ENCODE measurements at regions not wholly inside any gene's neighbourhood (a gene's known extent, or its start where the extent isn't known, plus 50 kb on each side); places are given as distances from the start of the nearest gene placed in this dataset.

- TF ChIP-seq EZH2 (IDR thresholded peaks at IDR 0.05; ENCODE audit: low read length, missing control alignments), result no peak
- TF ChIP-seq, protein P1, sequence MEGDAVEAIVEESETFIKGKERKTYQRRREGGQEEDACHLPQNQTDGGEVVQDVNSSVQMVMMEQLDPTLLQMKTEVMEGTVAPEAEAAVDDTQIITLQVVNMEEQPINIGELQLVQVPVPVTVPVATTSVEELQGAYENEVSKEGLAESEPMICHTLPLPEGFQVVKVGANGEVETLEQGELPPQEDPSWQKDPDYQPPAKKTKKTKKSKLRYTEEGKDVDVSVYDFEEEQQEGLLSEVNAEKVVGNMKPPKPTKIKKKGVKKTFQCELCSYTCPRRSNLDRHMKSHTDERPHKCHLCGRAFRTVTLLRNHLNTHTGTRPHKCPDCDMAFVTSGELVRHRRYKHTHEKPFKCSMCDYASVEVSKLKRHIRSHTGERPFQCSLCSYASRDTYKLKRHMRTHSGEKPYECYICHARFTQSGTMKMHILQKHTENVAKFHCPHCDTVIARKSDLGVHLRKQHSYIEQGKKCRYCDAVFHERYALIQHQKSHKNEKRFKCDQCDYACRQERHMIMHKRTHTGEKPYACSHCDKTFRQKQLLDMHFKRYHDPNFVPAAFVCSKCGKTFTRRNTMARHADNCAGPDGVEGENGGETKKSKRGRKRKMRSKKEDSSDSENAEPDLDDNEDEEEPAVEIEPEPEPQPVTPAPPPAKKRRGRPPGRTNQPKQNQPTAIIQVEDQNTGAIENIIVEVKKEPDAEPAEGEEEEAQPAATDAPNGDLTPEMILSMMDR (conservative IDR thresholded peaks at IDR 0.05 in 1 of 2, IDR thresholded peaks at IDR 0.05 in 1 of 2; ENCODE audit: low read depth in 1 of 2, low read length in 2 of 2), result no peak
- H3K4me1 ChIP-seq (ENCODE audit: control insufficient read depth, extremely low read depth, insufficient read depth, low read length), result no peaks in the 10 kb centered on the region
- H3K79me2 ChIP-seq (ENCODE audit: control insufficient read depth, insufficient read depth, low read length), result no peaks in the 10 kb centered on the region
- no peaks in the 10 kb centered on the region for H4K20me1 ChIP-seq (ENCODE audit: control insufficient read depth, extremely low read depth, insufficient read depth, low read length)
- no peak overlapping the region for H3K27ac ChIP-seq (ENCODE audit: insufficient read depth, low read length)
- H3K36me3 ChIP-seq (ENCODE audit: control insufficient read depth, insufficient read depth, low read length), result no peaks in the 10 kb centered on the region
- no peak overlapping the region for H3K9ac ChIP-seq (ENCODE audit: insufficient read depth, low read length)
- H3K27me3 ChIP-seq (ENCODE audit: control insufficient read depth, insufficient read depth, low read length), result no peaks in the 10 kb centered on the region
- DNase-seq (ENCODE audit: low read depth in 2 of 2), result no peak
- no peak overlapping the region for H2AFZ ChIP-seq (ENCODE audit: low read length)
- H3K4me3 ChIP-seq (replicated peaks in 1 of 4; ENCODE audit: control extremely low read depth in 1 of 4, insufficient read depth in 1 of 4, low read depth in 3 of 4, low read length in 4 of 4), result no peak overlapping the region
- H3K4me2 ChIP-seq (ENCODE audit: extremely low read depth, insufficient read depth, low read length), result no peak overlapping the region
- H3K9me3 ChIP-seq (ENCODE audit: control insufficient read depth, insufficient read depth, low read depth, low read length), result no peaks in the 10 kb centered on the region
These were observed 120.4 kb downstream of the TDRD15 start for GRCh38 chr2:21244161-21244560.

DNA sequence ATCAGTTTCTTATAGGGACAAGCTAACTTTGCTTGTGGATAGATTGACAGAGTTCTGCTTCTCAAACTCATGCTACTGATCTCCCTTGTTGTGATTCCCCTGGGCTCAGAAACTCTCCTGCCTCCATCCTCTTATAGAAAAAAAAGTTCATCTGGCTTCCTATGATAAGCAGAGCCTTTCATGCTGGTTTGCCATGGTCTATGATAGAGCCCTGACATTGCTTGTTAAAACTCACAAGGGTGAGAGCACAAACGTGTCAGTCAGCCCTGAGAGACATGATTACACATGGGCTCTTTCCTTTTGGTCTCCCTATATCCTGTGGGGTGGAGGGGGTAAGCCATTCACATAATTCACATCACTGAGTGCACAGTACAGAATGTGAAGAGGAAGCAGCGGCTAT lies 121.8 kb downstream of the TDRD15 start:
- Histone ChIP-seq H3K36me3 (ENCODE audit: control insufficient read depth, insufficient read depth, low read length) (no peaks in the 10 kb centered on the region), H4K20me1 (ENCODE audit: control insufficient read depth, extremely low read depth, insufficient read depth, low read length) (no peaks in the 10 kb centered on the region), H3K9me3 (ENCODE audit: control insufficient read depth, insufficient read depth, low read depth, low read length) (no peaks in the 10 kb centered on the region), H3K27me3 (ENCODE audit: control insufficient read depth, insufficient read depth, low read length) (no peaks in the 10 kb centered on the region), H2AFZ (ENCODE audit: low read length) (no peak overlapping the region), H3K4me1 (ENCODE audit: control insufficient read depth, extremely low read depth, insufficient read depth, low read length) (no peaks in the 10 kb centered on the region), H3K4me2 (ENCODE audit: extremely low read depth, insufficient read depth, low read length) (no peak overlapping the region), H3K9ac (ENCODE audit: insufficient read depth, low read length) (no peak overlapping the region), H3K79me2 (ENCODE audit: control insufficient read depth, insufficient read depth, low read length) (no peaks in the 10 kb centered on the region), H3K4me3 (replicated peaks in 1 of 4; ENCODE audit: control extremely low read depth in 1 of 4, insufficient read depth in 1 of 4, low read depth in 3 of 4, low read length in 4 of 4) (no peak overlapping the region), H3K27ac (ENCODE audit: insufficient read depth, low read length) (no peak overlapping the region)
- TF ChIP-seq, protein P1 (conservative IDR thresholded peaks at IDR 0.05 in 1 of 2, IDR thresholded peaks at IDR 0.05 in 1 of 2; ENCODE audit: low read depth in 1 of 2, low read length in 2 of 2), result no peak
- no peak for TF ChIP-seq EZH2 (IDR thresholded peaks at IDR 0.05; ENCODE audit: low read length, missing control alignments)
- DNase-seq (ENCODE audit: low read depth in 2 of 2), result no peak

- H3K79me2 ChIP-seq (ENCODE audit: control insufficient read depth, insufficient read depth, low read length), result no peaks in the 10 kb centered on the region
- no peaks in the 10 kb centered on the region for H4K20me1 ChIP-seq (ENCODE audit: control insufficient read depth, extremely low read depth, insufficient read depth, low read length)
- DNase-seq (ENCODE audit: low read depth in 2 of 2), result no peak
- H3K9ac ChIP-seq (ENCODE audit: insufficient read depth, low read length), result no peak overlapping the region
- H3K27me3 ChIP-seq (ENCODE audit: control insufficient read depth, insufficient read depth, low read length), result no peaks in the 10 kb centered on the region
- no peak overlapping the region for H3K27ac ChIP-seq (ENCODE audit: insufficient read depth, low read length)
- H3K4me1 ChIP-seq (ENCODE audit: control insufficient read depth, extremely low read depth, insufficient read depth, low read length), result no peaks in the 10 kb centered on the region
- no peak overlapping the region for H2AFZ ChIP-seq (ENCODE audit: low read length)
- H3K36me3 ChIP-seq (ENCODE audit: control insufficient read depth, insufficient read depth, low read length), result no peaks in the 10 kb centered on the region
- no peak overlapping the region for H3K4me2 ChIP-seq (ENCODE audit: extremely low read depth, insufficient read depth, low read length)
- no peak overlapping the region for H3K4me3 ChIP-seq (replicated peaks in 1 of 4; ENCODE audit: control extremely low read depth in 1 of 4, insufficient read depth in 1 of 4, low read depth in 3 of 4, low read length in 4 of 4)
- H3K9me3 ChIP-seq (ENCODE audit: control insufficient read depth, insufficient read depth, low read depth, low read length), result no peaks in the 10 kb centered on the region
- TF ChIP-seq, protein P1 (conservative IDR thresholded peaks at IDR 0.05 in 1 of 2, IDR thresholded peaks at IDR 0.05 in 1 of 2; ENCODE audit: low read depth in 1 of 2, low read length in 2 of 2), result no peak
- no peak for TF ChIP-seq EZH2 (IDR thresholded peaks at IDR 0.05; ENCODE audit: low read length, missing control alignments)
These were observed 125.6 kb downstream of the TDRD15 start for GRCh38 chr2:21249367-21249766.
